ENCODE measurements at regions not wholly inside any gene's neighbourhood (a gene's known extent, or its start where the extent isn't known, plus 50 kb on each side); places are given as distances from the start of the nearest gene placed in this dataset.

DNA sequence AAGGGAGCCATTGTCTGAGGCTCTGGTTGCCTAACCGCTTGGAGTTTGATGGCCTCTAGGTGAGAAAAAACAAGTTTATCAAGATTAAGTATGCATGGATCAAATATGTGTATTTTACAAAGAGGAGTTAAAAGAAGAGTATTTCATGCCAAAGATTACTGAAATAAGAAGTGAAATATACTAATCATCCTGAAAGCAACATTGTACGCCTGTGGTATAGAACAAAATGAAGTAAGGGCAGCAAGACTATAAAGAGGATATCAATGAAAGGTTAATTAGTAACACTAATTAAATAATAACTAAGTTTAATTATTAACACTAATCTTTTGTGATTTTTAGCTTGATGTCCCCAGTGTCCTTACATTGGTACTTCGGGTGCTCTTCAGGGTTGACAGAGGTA lies 276.7 kb downstream of the CALCRL start:
- TF ChIP-seq, protein P1, sequence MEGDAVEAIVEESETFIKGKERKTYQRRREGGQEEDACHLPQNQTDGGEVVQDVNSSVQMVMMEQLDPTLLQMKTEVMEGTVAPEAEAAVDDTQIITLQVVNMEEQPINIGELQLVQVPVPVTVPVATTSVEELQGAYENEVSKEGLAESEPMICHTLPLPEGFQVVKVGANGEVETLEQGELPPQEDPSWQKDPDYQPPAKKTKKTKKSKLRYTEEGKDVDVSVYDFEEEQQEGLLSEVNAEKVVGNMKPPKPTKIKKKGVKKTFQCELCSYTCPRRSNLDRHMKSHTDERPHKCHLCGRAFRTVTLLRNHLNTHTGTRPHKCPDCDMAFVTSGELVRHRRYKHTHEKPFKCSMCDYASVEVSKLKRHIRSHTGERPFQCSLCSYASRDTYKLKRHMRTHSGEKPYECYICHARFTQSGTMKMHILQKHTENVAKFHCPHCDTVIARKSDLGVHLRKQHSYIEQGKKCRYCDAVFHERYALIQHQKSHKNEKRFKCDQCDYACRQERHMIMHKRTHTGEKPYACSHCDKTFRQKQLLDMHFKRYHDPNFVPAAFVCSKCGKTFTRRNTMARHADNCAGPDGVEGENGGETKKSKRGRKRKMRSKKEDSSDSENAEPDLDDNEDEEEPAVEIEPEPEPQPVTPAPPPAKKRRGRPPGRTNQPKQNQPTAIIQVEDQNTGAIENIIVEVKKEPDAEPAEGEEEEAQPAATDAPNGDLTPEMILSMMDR (IDR thresholded peaks at IDR 0.05): no peak
- TF ChIP-seq POLR2A (IDR thresholded peaks at IDR 0.05): no peak
